Omental fat pad (tissue), 3 donors: ENCODE measurements at regions not wholly inside any gene's neighbourhood (a gene's known extent, or its start where the extent isn't known, plus 50 kb on each side); places are given as distances from the start of the nearest gene placed in this dataset.
"Not testable (repeated sequence)": the region's sequence is repeated elsewhere in the genome, so short reads cannot be mapped to it uniquely, and the experiment has no call there.

ENCODE experiments used
- ATAC-seq: fragments of 150-250 bp; one replicate; pipeline ENCODE4 v1.9.1; 2016; ENCODE audit warnings: mild to moderate bottlenecking, moderate library complexity; ENCODE audit not compliant: low FRiP score
- DNase-seq: peaks from one replicate; pipeline ENCODE4 v3.0.0-alpha.2; 2019; ENCODE audit warnings: low spot score
- TF ChIP-seq, protein P1 (sequence below), 3 donors: fragments of 450-650 bp; IDR thresholded peaks; one replicate each; pipeline ENCODE4 v1.5.1; 2016 to 2017; ENCODE audit warnings: antibody characterized with exemption in 3 of 3, mild to moderate bottlenecking in 3 of 3, moderate library complexity in 2 of 3

DNA sequence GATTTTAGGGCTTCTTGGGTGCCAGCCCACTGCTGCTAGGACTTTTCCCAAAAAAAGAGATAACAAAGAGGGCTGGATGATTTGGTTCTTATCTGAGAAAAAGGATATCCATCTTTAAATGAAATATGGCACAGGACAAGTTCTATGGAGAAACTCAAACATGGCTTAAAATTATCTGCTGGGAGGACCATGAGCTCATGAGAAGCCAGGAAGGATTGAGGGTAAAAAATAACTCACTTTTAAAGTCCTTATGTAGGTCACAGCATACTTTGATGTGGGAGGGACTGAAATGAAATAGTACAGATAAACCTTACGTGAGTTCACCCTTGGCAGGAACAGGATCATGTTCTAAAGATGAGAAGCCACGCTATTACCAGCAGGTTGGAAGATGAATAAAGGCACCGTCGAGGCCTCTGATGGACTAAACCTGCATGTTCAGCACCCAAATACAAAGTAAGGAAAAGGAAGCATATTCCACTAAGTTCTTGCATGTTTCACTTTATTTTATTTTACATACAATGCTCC is 369.2 kb upstream of the KLF6 start:
- DNase-seq, result no peak
- TF ChIP-seq, protein P1, sequence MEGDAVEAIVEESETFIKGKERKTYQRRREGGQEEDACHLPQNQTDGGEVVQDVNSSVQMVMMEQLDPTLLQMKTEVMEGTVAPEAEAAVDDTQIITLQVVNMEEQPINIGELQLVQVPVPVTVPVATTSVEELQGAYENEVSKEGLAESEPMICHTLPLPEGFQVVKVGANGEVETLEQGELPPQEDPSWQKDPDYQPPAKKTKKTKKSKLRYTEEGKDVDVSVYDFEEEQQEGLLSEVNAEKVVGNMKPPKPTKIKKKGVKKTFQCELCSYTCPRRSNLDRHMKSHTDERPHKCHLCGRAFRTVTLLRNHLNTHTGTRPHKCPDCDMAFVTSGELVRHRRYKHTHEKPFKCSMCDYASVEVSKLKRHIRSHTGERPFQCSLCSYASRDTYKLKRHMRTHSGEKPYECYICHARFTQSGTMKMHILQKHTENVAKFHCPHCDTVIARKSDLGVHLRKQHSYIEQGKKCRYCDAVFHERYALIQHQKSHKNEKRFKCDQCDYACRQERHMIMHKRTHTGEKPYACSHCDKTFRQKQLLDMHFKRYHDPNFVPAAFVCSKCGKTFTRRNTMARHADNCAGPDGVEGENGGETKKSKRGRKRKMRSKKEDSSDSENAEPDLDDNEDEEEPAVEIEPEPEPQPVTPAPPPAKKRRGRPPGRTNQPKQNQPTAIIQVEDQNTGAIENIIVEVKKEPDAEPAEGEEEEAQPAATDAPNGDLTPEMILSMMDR (IDR thresholded peaks at IDR 0.05), result no peak
- peak; percentile 37 for ATAC-seq

DNA sequence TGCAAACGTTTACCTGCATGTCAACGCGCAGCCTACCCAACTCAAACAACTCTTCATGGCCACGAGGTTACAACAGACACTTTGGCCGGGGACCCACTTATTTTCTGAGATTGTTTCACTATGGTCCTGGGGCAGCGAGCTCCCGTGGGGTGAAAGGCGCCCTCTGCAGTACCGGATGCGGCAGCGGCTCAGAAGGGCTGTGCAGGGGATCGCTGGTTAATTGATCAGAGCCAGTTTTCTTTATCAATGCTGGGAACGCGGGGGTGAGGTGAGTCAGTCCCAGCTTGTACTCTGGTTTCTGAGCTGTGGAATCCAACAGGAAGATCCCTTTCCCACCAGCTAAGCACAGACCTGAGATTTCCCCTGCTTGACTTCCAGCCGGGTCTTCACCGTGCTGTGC is 366.5 kb upstream of the KLF6 start:
- TF ChIP-seq, protein P1 (IDR thresholded peaks at IDR 0.05), result no peak
- ATAC-seq (no peak), DNase-seq (no peak)

DNA sequence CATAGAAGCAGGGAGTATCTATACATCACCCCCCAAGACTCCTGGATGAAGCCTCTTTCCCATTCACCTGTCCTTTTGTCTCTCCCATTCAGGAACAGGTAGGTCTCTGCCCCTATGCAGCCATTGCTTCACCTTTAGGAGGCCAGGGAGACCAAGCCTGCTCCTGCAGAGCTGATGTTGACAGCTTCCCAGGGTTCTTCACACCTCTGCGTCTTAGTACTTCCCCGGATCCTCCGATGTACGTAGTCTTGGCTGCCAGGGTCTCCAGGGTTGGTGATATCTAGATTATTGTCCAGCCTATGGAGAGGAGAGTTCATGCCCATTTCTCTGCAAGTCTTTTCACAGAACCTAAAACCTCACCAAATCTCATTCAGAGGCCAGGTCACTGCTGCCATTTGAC is 365.7 kb upstream of the KLF6 start:
- TF ChIP-seq, protein P1 (IDR thresholded peaks at IDR 0.05), result no peak
- no peak for DNase-seq
- no peak for ATAC-seq

DNA sequence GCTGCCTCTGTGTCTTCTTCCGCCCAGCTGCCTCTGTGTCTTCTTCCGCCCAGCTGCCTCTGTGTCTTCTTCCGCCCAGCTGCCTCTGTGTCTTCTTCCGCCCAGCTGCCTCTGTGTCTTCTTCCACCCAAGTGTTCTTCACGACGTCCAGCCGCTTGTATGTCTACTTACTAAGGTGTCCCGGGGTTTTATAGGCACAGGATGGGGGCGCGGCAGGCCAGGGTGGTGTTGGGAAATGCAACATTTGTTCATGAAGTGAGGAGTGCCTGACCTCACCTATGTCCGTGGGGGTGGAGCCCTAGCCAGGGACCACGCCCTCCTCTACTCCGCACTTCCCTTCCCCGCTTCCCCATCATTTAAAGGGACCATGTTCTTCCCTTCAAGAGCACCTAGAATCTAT is 364.5 kb upstream of the KLF6 start:
- DNase-seq, ATAC-seq: not testable (repeated sequence)

DNA sequence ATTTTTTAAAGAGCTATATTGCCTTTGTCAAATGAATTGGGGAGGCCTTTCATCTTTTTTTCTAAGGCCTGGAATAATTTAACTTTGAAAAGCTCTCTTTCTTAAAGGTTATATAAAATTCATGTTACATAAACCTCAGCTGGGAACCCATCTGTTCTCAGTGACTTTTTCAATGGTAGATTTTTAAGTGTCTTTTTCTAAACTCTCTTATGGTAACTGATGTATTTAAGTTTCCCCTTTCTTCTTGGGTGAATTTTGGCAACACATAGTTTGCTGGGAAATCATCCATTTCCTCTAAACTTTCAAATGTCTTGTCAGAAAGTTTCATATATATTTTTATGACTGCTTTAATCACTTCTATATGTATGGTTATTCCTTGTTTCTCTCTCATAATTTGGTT is 362.2 kb upstream of the KLF6 start:
- TF ChIP-seq, protein P1 (IDR thresholded peaks at IDR 0.05), result no peak
- no peak for ATAC-seq
- DNase-seq, result no peak

DNA sequence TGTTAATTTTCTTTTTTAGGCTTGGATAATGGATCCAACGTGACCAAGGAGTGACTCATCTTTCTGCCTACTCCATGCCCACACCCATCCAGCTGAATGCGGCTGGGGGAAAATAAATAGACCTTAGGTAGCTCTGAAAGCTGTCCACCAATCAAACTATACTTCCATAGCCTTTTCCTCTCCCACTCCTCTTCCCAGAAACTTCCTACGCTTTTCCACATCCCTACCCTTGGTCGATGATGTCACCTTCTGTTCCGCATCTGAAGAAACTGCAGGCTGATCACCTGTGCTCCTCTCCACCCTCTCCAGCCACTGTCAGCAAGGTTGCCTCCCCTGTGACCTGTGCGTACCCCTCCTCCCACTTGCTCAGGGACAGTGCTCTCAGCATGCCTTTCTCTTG is 359.8 kb upstream of the KLF6 start:
- DNase-seq (no peak), ATAC-seq (no peak)
- TF ChIP-seq, protein P1 (IDR thresholded peaks at IDR 0.05), result no peak

DNA sequence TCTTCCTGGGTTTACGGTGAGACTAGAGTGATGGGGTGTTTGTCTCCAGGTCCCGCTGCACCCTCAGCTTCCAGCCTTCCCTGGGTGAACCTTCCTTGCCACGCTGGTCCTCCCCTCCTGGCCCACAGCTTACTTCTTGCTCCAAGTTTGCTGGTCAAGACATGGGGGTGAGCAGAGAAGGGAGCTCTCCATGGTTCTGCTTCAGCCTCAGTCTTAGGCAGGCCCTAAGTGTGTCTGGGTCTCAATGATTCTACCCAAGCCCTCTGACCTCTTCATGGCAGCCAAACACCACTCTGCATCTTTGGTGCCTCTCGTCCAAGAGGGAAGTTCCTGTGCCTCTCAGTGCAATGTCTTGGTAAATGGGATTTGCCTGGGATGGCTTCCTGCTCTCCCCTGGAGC is 356.5 kb upstream of the KLF6 start:
- DNase-seq (no peak), ATAC-seq (no peak)

More for the DNA sequence above, 356.5 kb upstream of the KLF6 start:
- TF ChIP-seq, protein P1 (IDR thresholded peaks at IDR 0.05), result no peak
